SK-N-SH (cell line): ENCODE measurements at regions not wholly inside any gene's neighbourhood (a gene's known extent, or its start where the extent isn't known, plus 50 kb on each side); places are given as distances from the start of the nearest gene placed in this dataset.

Experiments
- EP300 ChIP-seq, 2 experiments: IDR thresholded peaks; 2 replicates each; pipeline versions ENCODE4 v1.4.0 to v1.6.1; 2012; ENCODE audit warnings: borderline replicate concordance in 1 of 2, low read depth in 1 of 2, low read length in 1 of 2
- GABPA ChIP-seq: IDR thresholded peaks from 2 replicates; pipeline ENCODE4 v1.4.0; 2012; ENCODE audit warnings: low read depth, mild to moderate bottlenecking
- MAX ChIP-seq: IDR thresholded peaks from 2 replicates; pipeline ENCODE4 v1.4.0; 2012; ENCODE audit warnings: low read depth
- NFIC ChIP-seq: IDR thresholded peaks from 2 replicates; pipeline ENCODE4 v1.4.0; 2012; ENCODE audit warnings: borderline replicate concordance
- POLR2AphosphoS5 ChIP-seq: IDR thresholded peaks from 2 replicates; pipeline ENCODE4 v1.6.1; 2012; ENCODE audit warnings: low read depth, low read length
- REST ChIP-seq: IDR thresholded peaks from 2 replicates; pipeline ENCODE4 v1.6.1; 2012; ENCODE audit warnings: mild to moderate bottlenecking, low read depth, low read length, moderate library complexity
- TAF1 ChIP-seq: IDR thresholded peaks from 2 replicates; pipeline ENCODE4 v1.6.1; 2012; ENCODE audit warnings: low read depth, mild to moderate bottlenecking, low read length, moderate library complexity, borderline replicate concordance
- TCF12 ChIP-seq: IDR thresholded peaks from 2 replicates; pipeline ENCODE4 v1.4.0; 2012
- TEAD4 ChIP-seq: IDR thresholded peaks from 2 replicates; pipeline ENCODE4 v1.4.0; 2012; ENCODE audit warnings: mild to moderate bottlenecking, borderline replicate concordance; ENCODE audit not compliant: insufficient read depth
- YY1 ChIP-seq: IDR thresholded peaks from 2 replicates; pipeline ENCODE4 v1.4.0; 2012; ENCODE audit warnings: low read depth, mild to moderate bottlenecking
- TF ChIP-seq, protein P1 (sequence below): IDR thresholded peaks from 2 replicates; pipeline ENCODE4 v1.4.0; 2012; ENCODE audit warnings: low read depth, borderline replicate concordance
- TF ChIP-seq, protein P2 (sequence below): fragments of 200-600 bp; sonication (generic); IDR thresholded peaks from 2 replicates; pipeline ENCODE4 v1.6.1; 2017; ENCODE audit warnings: antibody characterized with exemption, mild to moderate bottlenecking, moderate library complexity
- TF ChIP-seq, protein P3 (sequence below): fragments of 150-350 bp; IDR thresholded peaks from 2 replicates; pipeline ENCODE4 v1.6.1; 2017; ENCODE audit warnings: antibody characterized with exemption, low read length, low read depth, borderline replicate concordance
- TF ChIP-seq, protein P4 (sequence below): IDR thresholded peaks from 2 replicates; pipeline ENCODE4 v1.4.0; 2012; ENCODE audit warnings: low read depth, borderline replicate concordance

GRCh38 chr15:98549741-98550140 is 98.6 kb upstream of the IGF1R start:
- TF ChIP-seq YY1 (no peak), POLR2AphosphoS5 (no peak), NFIC (no peak), EP300 (IDR thresholded peaks at IDR 0.05; ENCODE audit: borderline replicate concordance in 1 of 2, low read depth in 1 of 2, low read length in 1 of 2) (no peak), TEAD4 (no peak), GABPA (no peak), TCF12 (no peak), TAF1 (no peak), MAX (no peak), REST (no peak)
- TF ChIP-seq, protein P1, sequence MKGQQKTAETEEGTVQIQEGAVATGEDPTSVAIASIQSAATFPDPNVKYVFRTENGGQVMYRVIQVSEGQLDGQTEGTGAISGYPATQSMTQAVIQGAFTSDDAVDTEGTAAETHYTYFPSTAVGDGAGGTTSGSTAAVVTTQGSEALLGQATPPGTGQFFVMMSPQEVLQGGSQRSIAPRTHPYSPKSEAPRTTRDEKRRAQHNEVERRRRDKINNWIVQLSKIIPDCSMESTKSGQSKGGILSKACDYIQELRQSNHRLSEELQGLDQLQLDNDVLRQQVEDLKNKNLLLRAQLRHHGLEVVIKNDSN: no peak
- TF ChIP-seq, protein P2, sequence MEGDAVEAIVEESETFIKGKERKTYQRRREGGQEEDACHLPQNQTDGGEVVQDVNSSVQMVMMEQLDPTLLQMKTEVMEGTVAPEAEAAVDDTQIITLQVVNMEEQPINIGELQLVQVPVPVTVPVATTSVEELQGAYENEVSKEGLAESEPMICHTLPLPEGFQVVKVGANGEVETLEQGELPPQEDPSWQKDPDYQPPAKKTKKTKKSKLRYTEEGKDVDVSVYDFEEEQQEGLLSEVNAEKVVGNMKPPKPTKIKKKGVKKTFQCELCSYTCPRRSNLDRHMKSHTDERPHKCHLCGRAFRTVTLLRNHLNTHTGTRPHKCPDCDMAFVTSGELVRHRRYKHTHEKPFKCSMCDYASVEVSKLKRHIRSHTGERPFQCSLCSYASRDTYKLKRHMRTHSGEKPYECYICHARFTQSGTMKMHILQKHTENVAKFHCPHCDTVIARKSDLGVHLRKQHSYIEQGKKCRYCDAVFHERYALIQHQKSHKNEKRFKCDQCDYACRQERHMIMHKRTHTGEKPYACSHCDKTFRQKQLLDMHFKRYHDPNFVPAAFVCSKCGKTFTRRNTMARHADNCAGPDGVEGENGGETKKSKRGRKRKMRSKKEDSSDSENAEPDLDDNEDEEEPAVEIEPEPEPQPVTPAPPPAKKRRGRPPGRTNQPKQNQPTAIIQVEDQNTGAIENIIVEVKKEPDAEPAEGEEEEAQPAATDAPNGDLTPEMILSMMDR: no peak
- TF ChIP-seq, protein P3, sequence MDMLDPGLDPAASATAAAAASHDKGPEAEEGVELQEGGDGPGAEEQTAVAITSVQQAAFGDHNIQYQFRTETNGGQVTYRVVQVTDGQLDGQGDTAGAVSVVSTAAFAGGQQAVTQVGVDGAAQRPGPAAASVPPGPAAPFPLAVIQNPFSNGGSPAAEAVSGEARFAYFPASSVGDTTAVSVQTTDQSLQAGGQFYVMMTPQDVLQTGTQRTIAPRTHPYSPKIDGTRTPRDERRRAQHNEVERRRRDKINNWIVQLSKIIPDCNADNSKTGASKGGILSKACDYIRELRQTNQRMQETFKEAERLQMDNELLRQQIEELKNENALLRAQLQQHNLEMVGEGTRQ: no peak
- TF ChIP-seq, protein P4, sequence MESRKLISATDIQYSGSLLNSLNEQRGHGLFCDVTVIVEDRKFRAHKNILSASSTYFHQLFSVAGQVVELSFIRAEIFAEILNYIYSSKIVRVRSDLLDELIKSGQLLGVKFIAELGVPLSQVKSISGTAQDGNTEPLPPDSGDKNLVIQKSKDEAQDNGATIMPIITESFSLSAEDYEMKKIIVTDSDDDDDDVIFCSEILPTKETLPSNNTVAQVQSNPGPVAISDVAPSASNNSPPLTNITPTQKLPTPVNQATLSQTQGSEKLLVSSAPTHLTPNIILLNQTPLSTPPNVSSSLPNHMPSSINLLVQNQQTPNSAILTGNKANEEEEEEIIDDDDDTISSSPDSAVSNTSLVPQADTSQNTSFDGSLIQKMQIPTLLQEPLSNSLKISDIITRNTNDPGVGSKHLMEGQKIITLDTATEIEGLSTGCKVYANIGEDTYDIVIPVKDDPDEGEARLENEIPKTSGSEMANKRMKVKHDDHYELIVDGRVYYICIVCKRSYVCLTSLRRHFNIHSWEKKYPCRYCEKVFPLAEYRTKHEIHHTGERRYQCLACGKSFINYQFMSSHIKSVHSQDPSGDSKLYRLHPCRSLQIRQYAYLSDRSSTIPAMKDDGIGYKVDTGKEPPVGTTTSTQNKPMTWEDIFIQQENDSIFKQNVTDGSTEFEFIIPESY: no peak
